GM12892 (cell line): ENCODE measurements at regions not wholly inside any gene's neighbourhood (a gene's known extent, or its start where the extent isn't known, plus 50 kb on each side); places are given as distances from the start of the nearest gene placed in this dataset.

Experiments used
- POLR2AphosphoS5 ChIP-seq: IDR thresholded peaks from 2 replicates; pipeline ENCODE4 v1.6.1; 2011; ENCODE audit warnings: low read depth, low read length, control low read depth
- TAF1 ChIP-seq: IDR thresholded peaks from 2 replicates; pipeline ENCODE4 v1.6.1; 2011; ENCODE audit warnings: low read depth, mild to moderate bottlenecking, control low read depth, low read length, borderline replicate concordance

DNA sequence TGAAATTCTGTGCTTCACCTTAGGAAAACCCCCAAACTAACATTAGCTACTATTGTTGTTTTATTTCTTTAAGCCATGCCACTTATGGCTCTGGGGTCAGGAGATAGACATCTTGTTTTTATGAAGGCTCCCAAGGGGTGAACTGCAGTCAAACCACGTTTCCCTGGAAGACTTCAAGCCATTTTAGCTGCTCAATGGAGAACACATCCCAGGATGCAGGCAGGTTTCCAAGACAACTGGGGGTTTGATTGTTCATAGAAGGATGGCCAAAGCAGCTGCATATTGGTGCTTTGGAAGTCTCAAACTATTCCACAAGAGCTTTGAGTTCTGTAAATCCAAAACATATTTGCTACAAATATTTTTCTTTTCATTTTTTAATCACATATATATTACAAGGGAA is 818.0 kb downstream of the MAFB start:
- TF ChIP-seq TAF1 (no peak), POLR2AphosphoS5 (no peak)
